Stimulated activated CD8-positive, alpha-beta memory T cell treated with anti-CD3 and anti-CD28 coated beads, Interleukin-2, amount 100 ng/mL, for 48 hours (primary cell): ENCODE measurements at regions not wholly inside any gene's neighbourhood (a gene's known extent, or its start where the extent isn't known, plus 50 kb on each side); places are given as distances from the start of the nearest gene placed in this dataset.
"Not testable (repeated sequence)": the region's sequence is repeated elsewhere in the genome, so short reads cannot be mapped to it uniquely, and the experiment has no call there.

ENCODE experiments used
- DNase-seq, 2 donors: peaks; one replicate each; pipeline ENCODE4 v3.0.0-alpha.2; 2020; ENCODE audit warnings: low read depth in 2 of 2

DNA sequence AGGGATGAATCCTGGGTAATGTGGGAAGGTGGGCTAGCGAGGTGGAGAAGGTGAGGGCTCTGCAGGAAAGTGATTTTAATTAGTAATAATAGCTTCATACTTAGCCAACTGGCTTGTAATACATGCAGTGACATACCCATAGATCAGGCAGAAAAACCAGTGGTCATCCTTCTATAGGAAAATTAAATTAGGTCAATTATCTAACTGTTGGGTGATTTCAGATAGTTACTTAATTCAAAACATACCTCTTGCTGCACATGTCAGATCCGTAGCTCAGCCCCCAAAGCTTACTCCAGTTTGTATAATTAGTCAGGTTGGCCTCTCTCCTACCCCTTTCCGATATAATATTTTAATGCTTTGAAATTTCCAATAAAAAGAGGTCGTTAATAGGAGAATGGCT, 137.0 kb downstream of the TMEM114 start:
- DNase-seq: no peak

DNA sequence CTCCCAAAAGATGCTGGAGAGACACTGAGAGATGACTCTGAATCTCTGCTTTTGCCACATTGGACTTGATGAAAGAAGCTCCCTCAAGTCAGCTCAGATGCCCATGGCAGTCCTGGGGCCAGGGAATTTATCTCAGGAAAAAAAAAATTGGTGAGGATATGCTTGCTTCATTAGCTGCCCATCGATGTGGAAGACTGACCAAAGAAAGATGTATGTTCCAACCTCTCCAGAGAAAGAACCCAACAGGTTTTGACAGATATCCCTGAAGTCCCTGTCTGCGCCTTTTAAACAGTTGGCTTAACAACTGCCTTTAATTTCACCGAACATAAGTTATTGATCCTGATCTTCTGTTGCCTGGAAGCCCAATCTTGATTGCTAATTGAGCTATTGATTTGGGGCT, 137.4 kb downstream of the TMEM114 start:
- DNase-seq: no peak

DNA sequence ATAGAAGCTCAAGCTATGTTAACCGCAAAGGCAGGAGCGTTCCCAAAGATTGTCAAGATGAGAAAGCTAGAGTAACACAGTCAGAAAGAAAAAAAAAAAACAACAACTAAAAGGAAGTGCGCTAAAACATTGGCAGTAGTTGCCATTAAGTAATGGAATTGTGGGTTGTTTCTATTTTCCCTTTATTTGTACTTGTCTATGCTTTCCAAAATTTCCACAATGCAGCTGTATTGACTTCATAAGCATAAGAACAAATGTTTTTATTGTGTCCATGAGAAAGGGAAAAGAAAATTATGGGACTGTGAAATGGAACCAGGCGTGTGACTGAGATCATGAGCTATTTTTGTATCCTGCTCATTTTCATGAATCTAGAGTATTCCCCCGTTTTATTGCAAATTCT, 153.4 kb downstream of the TMEM114 start:
- DNase-seq: no peak

- DNase-seq: no peak
These were observed 158.5 kb downstream of the TMEM114 start for GRCh38 chr16:8431783-8432182.

DNA sequence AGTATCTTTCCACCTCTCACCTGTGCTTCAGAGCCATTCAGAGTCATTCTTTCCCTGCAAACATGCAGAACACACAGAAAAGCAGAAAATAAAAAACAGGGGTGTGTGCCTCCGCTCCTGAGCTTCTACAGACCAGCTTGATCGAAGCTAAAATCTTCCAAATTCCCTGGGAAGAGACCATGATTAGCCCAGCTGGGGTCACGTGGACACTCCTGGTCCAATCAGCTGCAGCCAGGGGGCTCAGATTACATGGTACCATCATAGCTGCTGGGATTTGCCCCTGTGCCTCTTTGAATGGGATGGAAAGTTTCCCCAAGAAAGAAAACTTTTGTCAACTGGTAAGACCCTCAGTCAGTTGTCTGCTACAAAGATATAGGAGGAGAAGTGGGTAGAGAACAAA, 159.9 kb downstream of the TMEM114 start:
- DNase-seq: no peak

GRCh38 chr16:8426569-8426968, 163.7 kb downstream of the TMEM114 start:
- DNase-seq: no peak

DNA sequence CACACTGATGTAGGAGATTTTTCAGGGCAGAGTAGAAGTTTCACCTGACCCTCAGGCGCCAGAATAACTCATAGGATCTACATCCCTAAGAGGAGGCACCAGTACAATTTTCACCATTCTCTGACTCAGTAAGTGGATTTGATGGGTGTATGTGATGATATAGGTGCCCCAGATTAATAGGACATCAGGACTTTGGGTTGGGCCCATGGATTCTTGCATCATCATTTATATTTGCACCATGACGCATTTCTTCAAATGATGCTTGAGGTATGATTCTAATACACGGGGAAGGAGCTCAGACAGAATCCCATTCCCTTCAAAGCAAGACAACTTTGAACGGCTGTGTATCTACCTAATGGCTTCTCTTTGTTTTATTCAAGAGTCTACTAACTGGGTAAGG, 173.2 kb downstream of the TMEM114 start:
- DNase-seq: no peak

DNA sequence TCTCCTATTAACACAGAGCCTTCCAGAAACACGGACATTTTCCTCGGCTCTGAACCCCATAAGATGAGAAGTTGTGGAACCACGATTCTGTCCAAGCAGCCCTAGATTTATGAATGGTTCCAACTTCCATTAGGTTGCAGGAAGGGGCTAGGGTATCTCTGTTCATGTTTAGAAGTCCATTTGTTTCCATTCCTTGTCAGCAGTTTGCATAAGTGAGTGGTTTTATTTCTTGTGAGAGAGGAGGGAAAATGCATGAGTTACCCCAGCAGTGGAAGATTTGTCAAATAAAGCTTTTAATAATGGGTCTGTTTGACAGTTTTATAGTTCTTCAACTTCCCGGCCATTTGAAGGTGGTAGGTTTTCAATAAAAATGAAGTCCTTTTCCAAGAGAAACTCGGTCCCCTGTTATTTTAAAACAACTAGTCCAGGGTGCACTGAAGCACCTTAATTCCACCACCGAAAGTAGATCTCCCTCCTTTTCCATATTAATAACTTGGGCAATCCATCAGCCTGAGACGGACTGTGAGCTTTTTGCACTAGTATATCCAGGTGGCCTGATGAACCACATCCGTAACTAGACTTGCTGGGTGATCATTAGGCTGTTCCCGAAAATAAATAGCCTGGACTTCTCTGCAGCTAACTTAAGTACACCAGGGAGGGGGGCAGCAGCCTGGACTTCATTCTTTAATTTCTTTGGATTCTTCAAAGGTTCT, 181.3 kb downstream of the TMEM114 start:
- DNase-seq: no peak

GRCh38 chr16:8407351-8407750, 183.0 kb downstream of the TMEM114 start:
- no peak for DNase-seq

DNA sequence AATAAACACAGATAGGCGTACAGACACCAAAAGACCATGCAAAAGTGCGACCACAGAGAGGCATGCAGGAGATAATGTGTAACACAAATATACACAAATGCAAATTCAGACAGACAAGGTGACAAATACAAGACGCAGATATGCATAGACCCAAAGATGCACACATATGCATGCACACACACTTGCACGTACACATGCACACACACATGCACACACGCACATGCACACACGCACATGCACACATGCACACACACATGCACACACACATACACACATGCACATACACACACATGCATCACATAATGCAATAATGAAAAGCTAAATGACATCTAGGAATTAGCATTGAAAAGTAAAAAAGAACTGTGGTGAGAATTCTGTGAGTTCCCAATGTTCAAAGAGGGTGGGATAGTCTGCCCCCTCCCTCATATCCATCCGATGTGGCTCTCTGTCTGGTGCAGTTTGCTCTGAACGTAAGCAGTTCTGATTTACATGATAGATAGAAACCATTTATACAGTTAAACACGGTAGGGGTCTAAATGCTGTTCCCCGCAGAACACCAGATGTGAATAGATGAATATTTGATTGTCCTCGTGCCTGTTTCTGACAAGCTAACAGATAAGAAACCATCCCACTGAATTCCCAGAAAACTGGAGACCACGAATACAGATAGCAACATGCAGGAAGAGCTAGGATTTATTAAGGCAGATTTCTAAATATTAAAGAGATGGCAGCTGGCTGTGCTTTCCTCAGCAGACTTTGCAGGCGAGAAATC, 186.1 kb downstream of the TMEM114 start:
- DNase-seq: no peak

GRCh38 chr16:8402981-8403843, 187.1 kb downstream of the TMEM114 start:
- no peak for DNase-seq

DNA sequence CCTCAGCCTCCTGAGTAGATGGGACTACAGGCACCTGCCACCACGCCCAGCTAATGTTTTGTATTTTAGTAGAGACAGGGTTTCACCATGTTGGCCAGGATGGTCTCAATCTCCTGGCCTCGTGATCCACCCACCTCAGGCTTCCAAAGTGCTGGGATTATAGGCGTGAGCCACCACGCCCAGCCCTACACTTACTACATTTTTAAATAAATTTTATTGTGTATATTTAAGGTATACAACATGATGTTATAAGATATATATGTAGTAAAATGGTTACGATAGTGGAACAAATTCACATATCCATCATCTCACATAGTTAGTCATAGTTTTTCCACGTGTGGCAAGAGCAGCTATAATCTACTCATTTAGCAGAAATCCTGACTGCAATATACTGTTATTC, 189.6 kb downstream of the TMEM114 start:
- not testable (repeated sequence) for DNase-seq

GRCh38 chr16:8398548-8398947, 191.8 kb downstream of the TMEM114 start:
- DNase-seq: no peak

DNA sequence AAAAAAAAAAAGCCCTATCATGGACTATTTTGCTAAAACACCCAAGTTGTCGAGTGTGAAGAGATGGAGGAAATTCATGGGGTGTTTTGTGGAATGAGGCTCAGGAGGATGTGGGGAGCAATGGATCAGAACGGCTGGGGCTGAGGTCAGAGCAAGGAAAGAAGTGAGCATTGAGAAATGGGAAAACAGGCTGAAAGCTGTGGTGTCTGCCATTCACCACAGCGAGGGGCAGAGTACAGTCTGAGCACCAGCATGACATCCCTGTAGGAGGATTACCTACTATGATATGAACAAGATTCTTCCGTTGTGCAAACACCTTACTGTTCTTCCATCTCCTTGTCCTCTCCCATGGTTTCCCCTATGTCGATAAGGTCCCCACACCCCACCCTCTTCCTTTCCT, 193.1 kb downstream of the TMEM114 start:
- no peak for DNase-seq

DNA sequence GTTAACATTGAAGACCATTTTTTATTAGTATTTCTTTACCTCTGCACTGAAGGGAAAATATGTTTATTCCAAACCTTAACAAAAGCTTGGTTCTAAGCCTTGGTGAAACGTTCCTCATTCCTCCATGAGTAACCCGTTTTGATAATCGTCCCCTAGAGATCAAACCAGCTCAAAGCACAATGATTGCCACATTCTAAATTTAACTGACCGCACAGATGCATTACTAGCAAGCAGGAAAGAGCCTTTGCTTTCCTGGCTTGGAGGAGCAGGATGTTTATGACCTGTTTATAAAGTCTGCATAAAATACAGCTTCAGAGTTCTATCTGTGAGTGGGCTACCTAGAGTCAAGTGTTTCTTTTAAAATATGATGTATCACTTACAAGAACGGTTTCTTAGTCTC, 193.8 kb downstream of the TMEM114 start:
- DNase-seq: no peak

GRCh38 chr16:8391257-8391656, 199.1 kb downstream of the TMEM114 start:
- DNase-seq: no peak

- DNase-seq: no peak
These were observed 201.6 kb downstream of the TMEM114 start for GRCh38 chr16:8388684-8389083.

DNA sequence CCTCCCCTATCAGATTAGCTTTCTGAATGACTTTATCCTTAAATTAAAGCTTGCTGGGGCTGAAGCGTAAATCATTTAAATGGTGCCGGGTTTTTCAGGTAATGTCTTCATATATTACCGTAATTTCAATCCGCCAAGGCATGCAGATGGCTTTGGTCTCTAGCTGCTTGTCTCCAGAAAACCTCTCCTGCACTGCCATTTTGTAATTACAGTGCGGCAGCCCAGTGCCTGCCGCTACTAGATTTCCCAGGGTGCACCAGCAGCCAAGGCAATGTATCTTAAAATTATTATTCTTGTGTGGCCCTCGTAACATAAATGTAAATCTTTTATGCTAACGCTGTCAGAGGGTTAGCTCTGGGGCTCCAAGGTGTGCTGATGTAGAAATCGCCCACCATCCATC, 208.5 kb downstream of the TMEM114 start:
- no peak for DNase-seq

DNA sequence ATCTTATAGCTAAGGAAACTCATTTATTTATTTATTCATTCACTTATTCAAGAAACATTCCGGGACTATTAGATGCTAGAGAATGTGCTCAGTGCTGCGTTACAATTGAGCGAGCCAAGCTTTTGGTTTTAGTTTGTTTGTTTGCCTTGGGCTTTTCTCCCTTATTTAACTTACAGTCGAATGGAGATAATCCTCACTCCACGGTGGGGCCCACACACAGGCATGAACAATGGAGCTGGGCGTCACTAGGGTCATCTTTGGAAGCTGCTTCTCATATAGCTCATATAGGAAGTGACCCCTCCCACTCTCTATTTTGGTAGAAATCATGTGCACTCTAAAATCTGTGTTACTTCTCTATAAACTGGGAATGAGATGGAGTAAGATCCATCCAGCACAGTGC, 210.0 kb downstream of the TMEM114 start:
- DNase-seq: no peak

DNA sequence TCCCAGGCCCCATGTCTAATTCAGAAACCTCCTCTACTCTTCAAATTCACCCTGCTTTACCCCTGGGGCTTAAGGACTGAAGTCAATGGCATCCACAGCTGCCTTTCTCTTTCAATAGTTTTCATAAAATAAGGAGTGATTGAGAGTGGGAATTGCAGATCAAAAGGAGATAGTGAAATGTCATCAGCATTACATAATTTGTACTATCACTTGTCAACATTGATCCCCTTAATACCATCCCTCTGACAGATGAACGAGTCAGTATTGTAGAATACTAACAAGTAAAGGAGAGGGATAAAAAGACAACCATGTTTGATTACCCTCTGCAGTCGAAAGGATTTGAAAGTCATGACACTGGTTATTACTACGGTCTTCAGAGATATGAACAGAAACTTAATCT, 212.4 kb downstream of the TMEM114 start:
- no peak for DNase-seq

DNA sequence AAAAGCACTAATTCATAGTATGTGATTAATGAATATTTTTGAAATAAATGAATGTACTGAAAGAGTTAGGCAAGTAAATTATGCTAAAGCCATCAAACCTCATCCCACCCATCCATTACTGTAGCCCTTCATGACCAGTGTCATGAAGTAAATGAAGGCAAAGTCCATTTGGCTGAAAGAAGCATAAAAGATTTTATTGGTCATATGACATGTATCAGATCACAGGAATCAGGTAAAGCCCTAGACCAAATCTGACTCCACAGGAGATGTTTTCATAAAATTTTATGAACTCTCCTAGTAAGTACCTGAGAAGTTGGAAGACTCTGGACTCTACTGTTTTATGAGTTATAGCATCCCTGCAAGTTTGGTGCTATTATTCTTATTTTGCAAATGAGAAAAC, 213.5 kb downstream of the TMEM114 start:
- DNase-seq: no peak

DNA sequence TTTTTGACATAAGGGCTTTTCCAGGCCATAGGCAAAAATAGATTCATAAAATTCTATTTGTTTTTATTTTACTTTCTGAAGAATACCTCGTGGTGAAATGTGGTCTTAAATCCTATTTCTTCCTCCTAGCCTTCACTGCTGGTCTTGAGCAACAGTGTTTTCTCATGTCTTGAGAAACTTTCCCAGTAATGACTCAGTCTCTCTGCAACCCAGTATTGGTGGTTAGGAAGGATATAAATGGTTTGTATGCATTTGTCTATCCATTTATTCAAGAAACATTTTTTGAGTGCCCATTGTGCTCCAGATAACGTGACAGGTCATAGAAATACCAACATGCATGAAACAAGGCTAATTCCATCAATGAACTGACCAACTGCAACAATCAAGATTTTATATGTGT, 213.9 kb downstream of the TMEM114 start:
- no peak for DNase-seq

DNA sequence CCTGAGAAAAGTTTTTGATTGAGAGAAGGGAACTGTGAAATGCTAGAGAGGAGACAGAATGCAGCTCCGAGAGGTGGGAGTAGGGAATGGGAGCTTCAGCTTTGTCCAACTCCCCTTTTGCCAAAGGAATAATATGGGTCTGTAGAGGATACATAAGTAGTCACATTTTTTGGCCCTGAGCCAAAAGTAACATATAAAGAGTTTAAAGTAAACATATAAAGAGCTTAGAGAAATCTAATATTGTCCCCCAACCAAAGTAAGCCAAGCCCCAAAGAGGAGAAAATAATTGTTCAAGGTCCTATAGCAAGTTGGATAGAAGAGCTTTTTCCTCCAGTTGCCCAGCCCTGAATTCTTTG, 215.1 kb downstream of the TMEM114 start:
- DNase-seq: no peak
